ENCODE measurements at regions not wholly inside any gene's neighbourhood (a gene's known extent, or its start where the extent isn't known, plus 50 kb on each side); places are given as distances from the start of the nearest gene placed in this dataset.

DNA sequence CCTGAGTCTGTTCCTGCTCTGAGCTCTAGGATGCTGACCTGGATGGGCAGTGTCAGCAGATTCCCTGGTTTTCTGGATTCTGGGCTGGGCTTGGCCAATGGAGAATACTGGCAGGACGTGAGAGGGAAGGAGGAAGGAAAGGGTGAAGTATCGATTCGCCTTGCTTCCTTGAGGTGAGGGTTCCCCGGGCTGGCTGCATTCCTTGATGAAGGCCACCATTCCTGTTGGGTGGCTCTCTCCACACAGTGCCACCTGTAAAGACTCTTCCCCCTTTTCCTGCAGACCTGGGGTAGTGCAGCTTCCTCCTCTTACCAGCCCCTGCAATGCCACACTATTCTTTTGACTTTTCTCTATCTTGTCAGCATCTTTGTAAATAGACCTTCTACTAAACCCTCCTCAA, 58.1 kb upstream of the TANC2 start:
- TF ChIP-seq, protein P1, sequence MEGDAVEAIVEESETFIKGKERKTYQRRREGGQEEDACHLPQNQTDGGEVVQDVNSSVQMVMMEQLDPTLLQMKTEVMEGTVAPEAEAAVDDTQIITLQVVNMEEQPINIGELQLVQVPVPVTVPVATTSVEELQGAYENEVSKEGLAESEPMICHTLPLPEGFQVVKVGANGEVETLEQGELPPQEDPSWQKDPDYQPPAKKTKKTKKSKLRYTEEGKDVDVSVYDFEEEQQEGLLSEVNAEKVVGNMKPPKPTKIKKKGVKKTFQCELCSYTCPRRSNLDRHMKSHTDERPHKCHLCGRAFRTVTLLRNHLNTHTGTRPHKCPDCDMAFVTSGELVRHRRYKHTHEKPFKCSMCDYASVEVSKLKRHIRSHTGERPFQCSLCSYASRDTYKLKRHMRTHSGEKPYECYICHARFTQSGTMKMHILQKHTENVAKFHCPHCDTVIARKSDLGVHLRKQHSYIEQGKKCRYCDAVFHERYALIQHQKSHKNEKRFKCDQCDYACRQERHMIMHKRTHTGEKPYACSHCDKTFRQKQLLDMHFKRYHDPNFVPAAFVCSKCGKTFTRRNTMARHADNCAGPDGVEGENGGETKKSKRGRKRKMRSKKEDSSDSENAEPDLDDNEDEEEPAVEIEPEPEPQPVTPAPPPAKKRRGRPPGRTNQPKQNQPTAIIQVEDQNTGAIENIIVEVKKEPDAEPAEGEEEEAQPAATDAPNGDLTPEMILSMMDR (IDR thresholded peaks at IDR 0.05; ENCODE audit: low read depth, low read length) = no peak
- TF ChIP-seq POLR2A (IDR thresholded peaks at IDR 0.05; ENCODE audit: extremely low read depth, insufficient read length) (no peak), MYC (IDR thresholded peaks at IDR 0.05; ENCODE audit: low read depth, low read length) (no peak)
